Vagina (tissue), 2 donors: ENCODE measurements at regions not wholly inside any gene's neighbourhood (a gene's known extent, or its start where the extent isn't known, plus 50 kb on each side); places are given as distances from the start of the nearest gene placed in this dataset.

ENCODE experiments used
- DNase-seq, 2 donors: peaks; one replicate each; pipeline ENCODE4 v3.0.0-alpha.2; 2017; ENCODE audit errors: extremely low spot score in 2 of 2
- H3K27ac ChIP-seq: fragments of 200-600 bp; sonication (generic); one replicate; pipeline ENCODE4 v1.5.1; 2019
- H3K27me3 ChIP-seq: fragments of 200-600 bp; sonication (generic); one replicate; pipeline ENCODE4 v1.5.1; 2019
- H3K36me3 ChIP-seq, 2 donors: fragments of 200-600 bp; sonication (generic); one replicate each; pipeline ENCODE4 v1.5.1; 2017 to 2019
- H3K4me1 ChIP-seq: fragments of 200-600 bp; sonication (generic); one replicate; pipeline ENCODE4 v1.5.1; 2019
- H3K4me3 ChIP-seq, 2 donors: fragments of 200-600 bp; sonication (generic); 1 replicate in 1 of 2; 2 replicates in 1 of 2; pipeline ENCODE4 v1.5.1; 2016 to 2019
- H3K9me3 ChIP-seq: fragments of 200-600 bp; sonication (generic); one replicate; pipeline ENCODE4 v1.5.1; 2019
- CTCF ChIP-seq, 3 experiments: fragments of 450-650 bp in 2 of 3; fragments of 200-600 bp in 1 of 3; sonication (generic) in 1 of 3; IDR thresholded peaks; one replicate each; pipeline ENCODE4 v1.5.1; 2017 to 2019; ENCODE audit warnings: antibody characterized with exemption in 3 of 3, mild to moderate bottlenecking in 2 of 3, moderate library complexity in 2 of 3
- POLR2A ChIP-seq, 2 donors: fragments of 450-650 bp; IDR thresholded peaks; one replicate each; pipeline ENCODE4 v1.6.1; 2017; ENCODE audit warnings: antibody characterized with exemption in 2 of 2, mild to moderate bottlenecking in 2 of 2, moderate library complexity in 2 of 2
- POLR2AphosphoS5 ChIP-seq, 2 donors: sonication (generic); formaldehyde crosslinking; IDR thresholded peaks; one replicate each; pipeline ENCODE4 v1.9.0; 2017; ENCODE audit warnings: antibody characterized with exemption in 2 of 2, mild to moderate bottlenecking in 2 of 2, low read depth in 1 of 2; ENCODE audit not compliant: insufficient read depth in 1 of 2
- intact Hi-C: fragments of 100-400 bp; cut with DNase I; formaldehyde crosslinking; loops from one replicate; pipeline ENCODE4 v1.15.1; 2023

- H3K4me3 ChIP-seq, result no peak overlapping the region
Observed at GRCh38 chr2:52097071-52097470, 1065.1 kb upstream of the NRXN1 start.

GRCh38 chr2:52084759-52085158 lies 1052.8 kb upstream of the NRXN1 start:
- no peaks in the 10 kb centered on the region for H3K9me3 ChIP-seq
- DNase-seq, result no peak
- TF ChIP-seq POLR2AphosphoS5 (IDR thresholded peaks at IDR 0.05; ENCODE audit: insufficient read depth in 1 of 2, low read depth in 1 of 2) (no peak), CTCF (IDR thresholded peaks at IDR 0.05) (no peak), POLR2A (IDR thresholded peaks at IDR 0.05) (no peak)
- H3K4me3 ChIP-seq, result no peak overlapping the region
- intact Hi-C loops, result no loop called here
- no peaks in the 10 kb centered on the region for H3K36me3 ChIP-seq
- H3K4me1 ChIP-seq, result no peaks in the 10 kb centered on the region
- no peaks in the 10 kb centered on the region for H3K27me3 ChIP-seq
- no peak overlapping the region for H3K27ac ChIP-seq

More at GRCh38 chr2:52097071-52097470, 1065.1 kb upstream of the NRXN1 start:
- no peak for DNase-seq
- no peaks in the 10 kb centered on the region for H3K36me3 ChIP-seq
- no peaks in the 10 kb centered on the region for H3K4me1 ChIP-seq
- no peak for TF ChIP-seq POLR2AphosphoS5 (IDR thresholded peaks at IDR 0.05; ENCODE audit: insufficient read depth in 1 of 2, low read depth in 1 of 2)
- no peak for TF ChIP-seq CTCF (IDR thresholded peaks at IDR 0.05)
- no peak for TF ChIP-seq POLR2A (IDR thresholded peaks at IDR 0.05)
- intact Hi-C loops, result no loop called here
- H3K27ac ChIP-seq, result no peak overlapping the region
- H3K27me3 ChIP-seq, result no peaks in the 10 kb centered on the region
- no peaks in the 10 kb centered on the region for H3K9me3 ChIP-seq

- Histone ChIP-seq H3K4me3 (no peak overlapping the region), H3K4me1 (no peaks in the 10 kb centered on the region)
Observed at GRCh38 chr2:52083214-52083613, 1051.3 kb upstream of the NRXN1 start.

GRCh38 chr2:52082646-52083045 lies 1050.7 kb upstream of the NRXN1 start:
- intact Hi-C loops, result no loop called here
- no peaks in the 10 kb centered on the region for H3K27me3 ChIP-seq
- no peak overlapping the region for H3K27ac ChIP-seq
- no peaks in the 10 kb centered on the region for H3K9me3 ChIP-seq
- no peak for TF ChIP-seq POLR2AphosphoS5 (IDR thresholded peaks at IDR 0.05; ENCODE audit: insufficient read depth in 1 of 2, low read depth in 1 of 2)
- no peak for TF ChIP-seq POLR2A (IDR thresholded peaks at IDR 0.05)
- no peak for TF ChIP-seq CTCF (IDR thresholded peaks at IDR 0.05)
- H3K4me1 ChIP-seq, result no peaks in the 10 kb centered on the region
- DNase-seq, result no peak
- H3K36me3 ChIP-seq, result no peaks in the 10 kb centered on the region
- H3K4me3 ChIP-seq, result no peak overlapping the region

More at GRCh38 chr2:52083214-52083613, 1051.3 kb upstream of the NRXN1 start:
- no peak for DNase-seq
- intact Hi-C loops, result no loop called here
- no peaks in the 10 kb centered on the region for H3K36me3 ChIP-seq
- H3K9me3 ChIP-seq, result no peaks in the 10 kb centered on the region
- H3K27ac ChIP-seq, result no peak overlapping the region
- H3K27me3 ChIP-seq, result no peaks in the 10 kb centered on the region
- TF ChIP-seq POLR2AphosphoS5 (IDR thresholded peaks at IDR 0.05; ENCODE audit: insufficient read depth in 1 of 2, low read depth in 1 of 2) (no peak), POLR2A (IDR thresholded peaks at IDR 0.05) (no peak), CTCF (IDR thresholded peaks at IDR 0.05) (no peak)

GRCh38 chr2:52079602-52080001 lies 1047.7 kb upstream of the NRXN1 start:
- H3K27ac ChIP-seq, result no peak overlapping the region
- intact Hi-C loops, result no loop called here
- DNase-seq, result no peak
- H3K36me3 ChIP-seq, result no peaks in the 10 kb centered on the region
- TF ChIP-seq CTCF (IDR thresholded peaks at IDR 0.05), result no peak
- TF ChIP-seq POLR2A (IDR thresholded peaks at IDR 0.05), result no peak
- TF ChIP-seq POLR2AphosphoS5 (IDR thresholded peaks at IDR 0.05; ENCODE audit: insufficient read depth in 1 of 2, low read depth in 1 of 2), result no peak
- H3K27me3 ChIP-seq, result no peaks in the 10 kb centered on the region
- H3K9me3 ChIP-seq, result no peaks in the 10 kb centered on the region
- H3K4me3 ChIP-seq, result no peak overlapping the region
- no peaks in the 10 kb centered on the region for H3K4me1 ChIP-seq
